ENCODE measurements at regions not wholly inside any gene's neighbourhood (a gene's known extent, or its start where the extent isn't known, plus 50 kb on each side); places are given as distances from the start of the nearest gene placed in this dataset.
A peak's percentile ranks its signal among the peaks of the same experiment; 100 is the strongest.

DNA sequence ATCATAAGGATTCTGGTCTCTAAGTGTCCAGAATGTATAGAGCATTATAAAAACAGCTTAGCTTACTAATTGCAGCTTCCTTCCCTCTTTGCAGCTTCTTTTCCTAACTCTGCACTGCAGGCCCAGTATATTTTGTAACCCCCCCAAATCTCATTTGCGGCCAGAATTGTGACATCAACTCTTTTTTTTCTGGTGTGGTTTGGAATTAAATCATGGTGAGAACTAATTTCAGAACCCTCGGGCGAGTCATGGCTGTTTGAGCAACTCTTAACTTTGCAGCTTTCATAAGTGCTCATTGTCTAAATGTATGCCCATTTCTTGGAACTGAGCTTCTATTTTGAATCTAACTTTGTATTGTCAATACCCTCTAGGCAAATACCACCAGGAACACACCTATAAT lies 187.4 kb downstream of the CYYR1 start:
- peak in 1 of 2 donors; percentile 12 for DNase-seq
- Mint-ChIP-seq H3K9me3 (peaks cover 0 to 2% of the 10 kb centered on the region in 2 donors), H3K4me1 (ENCODE audit: low read depth) (no peaks in the 10 kb centered on the region), H3K27ac (peak overlapping the region; percentile 53), H3K27me3 (ENCODE audit: low read depth) (no peaks in the 10 kb centered on the region), H3K36me3 (ENCODE audit: insufficient read depth in 2 of 2) (peaks cover 0 to 2% of the 10 kb centered on the region in 2 donors), H3K4me3 (no peak overlapping the region)
- peak; percentile 47 to 61 for ATAC-seq (replicated peaks in 1 of 2)

DNA sequence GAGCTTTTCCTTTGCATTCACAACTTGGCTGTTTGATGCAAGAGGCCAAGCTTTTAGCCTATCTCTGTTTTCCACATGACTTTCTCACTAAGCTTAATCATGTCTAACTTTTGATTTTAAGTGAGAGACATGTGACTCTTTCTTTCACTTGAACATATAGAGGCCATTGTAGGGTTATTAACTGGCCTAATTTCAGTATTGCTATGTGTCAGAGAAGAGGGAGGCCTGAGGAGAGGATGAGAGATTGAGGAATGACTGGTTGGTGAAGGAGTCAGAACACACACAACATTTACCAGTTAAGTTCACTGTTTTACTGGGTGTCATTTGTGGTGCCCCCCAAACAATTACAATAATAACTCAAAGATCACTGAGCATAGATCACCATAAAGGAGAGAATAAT lies 193.5 kb downstream of the CYYR1 start:
- no peak overlapping the region for H3K27ac Mint-ChIP-seq
- no peaks in the 10 kb centered on the region for H3K27me3 Mint-ChIP-seq (ENCODE audit: low read depth)
- no peak overlapping the region for H3K4me3 Mint-ChIP-seq
- no peak for DNase-seq
- peaks cover 0 to 2% of the 10 kb centered on the region in 2 donors for H3K9me3 Mint-ChIP-seq
- no peaks in the 10 kb centered on the region for H3K36me3 Mint-ChIP-seq (ENCODE audit: insufficient read depth in 2 of 2)
- no peaks in the 10 kb centered on the region for H3K4me1 Mint-ChIP-seq (ENCODE audit: low read depth)
- ATAC-seq (replicated peaks in 1 of 2): peak; percentile 64 to 78

DNA sequence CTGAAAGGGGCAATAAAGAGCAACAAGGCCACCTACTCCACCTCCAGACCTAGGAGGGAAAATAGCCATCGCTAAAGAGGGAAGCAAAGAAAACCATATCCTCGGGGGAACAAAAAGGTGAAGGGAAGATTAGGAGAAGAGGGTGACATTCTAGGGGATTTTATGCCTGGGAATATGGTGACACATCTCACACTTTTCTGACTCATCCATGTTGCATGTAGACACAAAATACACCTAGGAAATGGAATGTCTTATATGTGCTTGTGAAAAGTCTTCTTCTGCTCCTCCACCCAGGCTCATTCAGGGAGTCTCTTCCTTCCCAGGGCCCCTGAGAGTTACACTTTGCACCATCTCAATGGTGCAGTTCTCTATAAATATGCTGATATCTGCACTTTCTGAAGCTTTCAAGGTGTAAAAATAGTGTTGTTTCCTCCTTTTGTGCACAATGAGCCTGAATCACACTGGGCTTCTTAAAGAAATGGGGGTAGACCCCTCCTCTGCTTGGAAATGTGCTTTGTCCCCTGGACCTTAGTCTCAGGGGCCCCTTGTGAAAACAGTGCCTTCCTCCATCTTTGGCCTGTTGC lies 195.9 kb downstream of the CYYR1 start:
- ATAC-seq (replicated peaks in 1 of 2) (no peak), DNase-seq (no peak)
- H3K27ac Mint-ChIP-seq: no peak overlapping the region
- H3K4me3 Mint-ChIP-seq: no peak overlapping the region
- no peaks in the 10 kb centered on the region for H3K36me3 Mint-ChIP-seq (ENCODE audit: insufficient read depth in 2 of 2)
- peaks cover 0 to 2% of the 10 kb centered on the region in 2 donors for H3K9me3 Mint-ChIP-seq
- H3K4me1 Mint-ChIP-seq (ENCODE audit: low read depth): no peaks in the 10 kb centered on the region
- H3K27me3 Mint-ChIP-seq (ENCODE audit: low read depth): no peaks in the 10 kb centered on the region

DNA sequence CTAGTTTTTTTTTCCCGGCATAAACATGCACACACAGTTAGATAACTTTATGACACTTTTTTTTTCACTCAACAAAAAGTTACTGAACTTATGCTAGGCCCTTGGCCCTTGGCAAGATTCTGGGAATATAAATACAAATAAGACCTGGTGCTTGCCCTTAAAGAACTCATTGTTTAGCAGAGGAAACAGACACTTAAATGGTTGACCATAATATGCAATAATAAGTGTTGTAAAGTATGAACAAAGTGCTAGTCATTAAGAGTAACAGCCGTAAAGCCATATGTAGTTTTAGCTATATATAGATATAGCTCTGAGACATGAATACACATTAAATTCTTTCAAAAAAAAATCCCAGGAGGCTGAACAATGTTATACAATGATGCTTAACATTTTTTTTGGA lies 198.3 kb downstream of the CYYR1 start:
- Mint-ChIP-seq H3K9me3 (peaks cover 0 to 2% of the 10 kb centered on the region in 2 donors), H3K27me3 (ENCODE audit: low read depth) (no peaks in the 10 kb centered on the region), H3K36me3 (ENCODE audit: insufficient read depth in 2 of 2) (no peaks in the 10 kb centered on the region), H3K4me1 (ENCODE audit: low read depth) (no peaks in the 10 kb centered on the region), H3K4me3 (no peak overlapping the region), H3K27ac (no peak overlapping the region)
- DNase-seq (no peak), ATAC-seq (replicated peaks in 1 of 2) (no peak)

DNA sequence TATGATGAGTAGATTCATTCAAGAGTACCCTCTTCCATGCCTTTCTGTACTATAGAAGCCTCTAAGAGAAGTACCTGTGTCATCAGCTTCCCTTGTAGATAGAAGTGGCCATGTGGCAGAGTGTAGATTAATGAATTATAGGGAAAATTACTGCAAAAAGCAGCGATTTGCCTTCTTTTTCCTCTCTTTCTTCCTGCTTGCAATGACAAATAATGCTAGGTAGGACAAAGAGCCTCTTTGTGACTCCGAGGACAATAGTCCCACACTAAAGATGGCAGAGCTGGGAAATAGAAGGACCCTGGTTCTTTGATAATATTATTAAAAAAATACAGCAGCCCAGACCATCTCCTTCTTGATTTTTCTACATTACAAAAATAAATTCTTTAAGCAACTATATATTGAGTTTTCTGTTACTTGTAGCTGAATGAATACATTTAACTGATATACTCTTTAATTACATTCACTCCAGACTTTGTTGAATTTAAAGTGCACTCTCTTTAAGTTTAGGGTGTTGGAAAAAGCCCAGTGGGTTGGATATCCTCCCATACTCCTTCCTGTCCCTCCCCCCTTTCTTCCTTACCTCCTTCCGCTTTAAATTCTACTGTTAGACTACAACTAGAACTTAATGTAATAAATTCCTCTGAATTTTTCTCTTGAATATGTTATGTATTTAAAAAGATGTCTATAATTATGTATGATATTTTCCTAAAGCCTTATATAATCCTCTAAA lies 198.2 kb upstream of the APP start:
- ATAC-seq (replicated peaks in 1 of 2) (no peak), DNase-seq (no peak)
- Mint-ChIP-seq H3K36me3 (ENCODE audit: insufficient read depth in 2 of 2) (no peaks in the 10 kb centered on the region), H3K9me3 (no peaks in the 10 kb centered on the region), H3K4me1 (ENCODE audit: low read depth) (no peaks in the 10 kb centered on the region), H3K4me3 (no peak overlapping the region), H3K27ac (peak overlapping the region; percentile 24), H3K27me3 (ENCODE audit: low read depth) (no peaks in the 10 kb centered on the region)

DNA sequence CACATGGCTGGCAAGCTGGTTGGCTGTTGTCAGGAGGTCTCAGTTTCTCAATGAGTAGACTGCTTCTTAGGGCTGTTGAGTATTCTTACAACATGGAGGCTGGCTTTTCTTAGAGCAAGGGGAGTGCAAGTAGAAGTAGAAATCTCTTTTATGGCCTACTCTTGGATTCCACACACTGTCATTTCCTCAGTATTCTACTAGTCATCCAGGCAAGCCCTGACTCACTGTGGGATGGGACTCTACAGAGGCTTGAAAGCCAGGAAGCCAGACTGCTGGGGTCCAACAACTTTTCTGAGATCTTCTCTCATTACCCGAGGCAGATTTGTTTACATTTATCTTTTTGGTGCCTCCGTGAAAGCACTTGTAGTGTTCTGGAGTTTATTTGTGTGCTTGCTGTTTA lies 196.2 kb upstream of the APP start:
- no peak for DNase-seq
- Mint-ChIP-seq H3K27ac (no peak overlapping the region), H3K9me3 (no peaks in the 10 kb centered on the region), H3K36me3 (ENCODE audit: insufficient read depth in 2 of 2) (no peaks in the 10 kb centered on the region), H3K4me1 (ENCODE audit: low read depth) (no peaks in the 10 kb centered on the region), H3K27me3 (ENCODE audit: low read depth) (no peaks in the 10 kb centered on the region), H3K4me3 (no peak overlapping the region)
- ATAC-seq (replicated peaks in 1 of 2): peak; percentile 36 to 39

DNA sequence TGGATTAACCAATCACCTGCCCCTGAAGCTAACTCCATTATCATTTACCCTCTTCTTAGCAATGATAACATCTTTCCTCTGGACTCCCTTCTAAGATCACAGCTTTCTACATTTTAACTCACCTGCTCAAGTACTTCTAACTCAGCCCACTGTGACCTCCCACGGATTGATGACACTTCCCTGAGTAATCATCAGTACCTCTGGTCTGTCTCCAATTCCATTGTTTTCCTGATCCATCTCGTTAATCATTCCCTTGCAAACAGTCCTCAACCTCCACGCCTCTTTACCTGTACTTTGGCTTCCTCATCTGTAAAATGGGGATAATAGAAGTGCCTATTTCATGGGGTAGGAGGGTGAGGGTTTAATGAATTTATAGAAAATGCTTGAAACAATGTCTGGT lies 195.3 kb upstream of the APP start:
- H3K4me3 Mint-ChIP-seq: no peak overlapping the region
- DNase-seq (no peak), ATAC-seq (replicated peaks in 1 of 2) (no peak)
- H3K4me1 Mint-ChIP-seq (ENCODE audit: low read depth): no peaks in the 10 kb centered on the region
- no peaks in the 10 kb centered on the region for H3K36me3 Mint-ChIP-seq (ENCODE audit: insufficient read depth in 2 of 2)
- H3K27me3 Mint-ChIP-seq (ENCODE audit: low read depth): no peaks in the 10 kb centered on the region
- H3K9me3 Mint-ChIP-seq: no peaks in the 10 kb centered on the region
- H3K27ac Mint-ChIP-seq: no peak overlapping the region

DNA sequence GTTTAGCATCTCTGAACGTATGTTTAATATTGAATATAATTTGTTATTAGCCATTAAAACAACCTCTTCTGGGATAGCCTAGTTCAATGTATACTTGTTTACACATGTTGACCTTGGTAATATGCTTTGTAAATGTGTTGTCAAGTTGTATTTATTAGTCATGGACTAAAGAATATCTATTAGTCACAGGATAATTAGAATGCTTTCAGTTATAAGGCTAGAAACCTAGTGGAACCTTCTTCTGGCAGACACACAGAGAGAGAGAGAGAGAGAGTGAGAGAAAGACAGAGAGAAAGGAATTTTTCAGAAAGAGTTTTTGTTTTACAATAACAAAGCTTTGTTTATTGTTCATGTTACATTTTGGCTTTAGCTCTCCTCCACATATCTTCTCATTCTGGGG lies 181.1 kb upstream of the APP start:
- Mint-ChIP-seq H3K4me1 (ENCODE audit: low read depth) (no peaks in the 10 kb centered on the region), H3K36me3 (ENCODE audit: insufficient read depth in 2 of 2) (no peaks in the 10 kb centered on the region), H3K27me3 (ENCODE audit: low read depth) (no peaks in the 10 kb centered on the region), H3K27ac (no peak overlapping the region), H3K9me3 (peaks cover 0 to 2% of the 10 kb centered on the region in 2 donors), H3K4me3 (no peak overlapping the region)
- no peak for DNase-seq
- ATAC-seq (replicated peaks in 1 of 2): no peak

DNA sequence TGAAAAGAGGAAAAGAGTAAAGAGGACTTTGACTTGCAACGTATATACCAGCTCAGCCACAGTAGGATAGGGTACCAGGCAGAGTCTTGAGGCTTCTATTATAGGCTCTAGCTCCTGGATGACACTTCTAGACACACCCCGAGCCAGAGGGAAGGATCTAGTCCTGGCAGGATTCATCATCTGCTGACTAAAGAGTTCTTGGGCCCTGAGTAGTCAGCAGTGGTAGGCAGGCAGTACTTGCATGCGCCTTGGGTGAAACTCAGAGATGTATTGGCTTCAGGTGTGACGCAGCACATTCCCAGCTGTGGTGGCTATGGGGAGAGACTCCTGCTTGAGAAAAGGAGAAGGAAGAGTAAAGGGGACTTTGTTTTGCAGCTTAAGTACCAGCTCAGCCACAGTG lies 162.3 kb upstream of the APP start:
- Mint-ChIP-seq H3K4me3 (no peak overlapping the region), H3K36me3 (ENCODE audit: insufficient read depth in 2 of 2) (no peaks in the 10 kb centered on the region), H3K9me3 (no peaks in the 10 kb centered on the region), H3K4me1 (ENCODE audit: low read depth) (no peaks in the 10 kb centered on the region), H3K27ac (no peak overlapping the region), H3K27me3 (ENCODE audit: low read depth) (peaks cover 5% of the 10 kb centered on the region)
- no peak for DNase-seq
- ATAC-seq (replicated peaks in 1 of 2): no peak

DNA sequence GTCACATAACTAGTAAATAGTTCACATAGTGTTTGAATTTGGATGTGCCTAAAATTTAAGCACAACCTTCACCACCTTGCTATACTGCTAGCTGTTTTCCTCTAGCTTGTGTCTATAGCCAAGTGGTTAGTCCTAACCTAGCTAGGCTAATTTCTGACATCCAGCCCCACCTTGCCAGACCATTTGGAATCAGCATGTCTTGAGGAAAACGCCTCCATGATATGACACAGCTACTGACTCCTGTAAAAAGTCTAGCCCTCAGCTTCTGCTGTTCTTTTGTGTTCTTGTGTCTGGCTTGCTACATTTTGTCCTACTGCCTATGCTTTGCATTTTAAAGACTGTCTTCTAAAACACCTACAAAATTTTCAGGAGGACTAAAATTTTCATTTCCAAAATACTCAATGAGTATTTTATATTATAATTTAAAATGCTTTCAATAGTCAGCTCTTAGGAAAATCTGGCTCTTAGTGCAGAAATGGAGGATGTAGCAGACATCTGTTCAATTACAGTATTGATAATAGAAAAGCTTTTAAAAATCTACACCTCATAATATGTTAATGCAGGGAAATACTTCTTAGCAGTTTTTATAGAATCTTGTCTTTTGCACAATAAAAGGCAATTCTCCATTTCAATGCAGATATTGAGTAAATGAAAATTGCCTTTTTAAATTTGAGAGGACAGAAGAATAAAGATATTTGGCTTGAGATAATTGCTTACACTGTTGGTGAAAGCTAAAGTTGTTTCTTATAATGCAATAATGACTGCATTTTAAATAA lies 160.8 kb upstream of the APP start:
- no peaks in the 10 kb centered on the region for H3K36me3 Mint-ChIP-seq (ENCODE audit: insufficient read depth in 2 of 2)
- no peaks in the 10 kb centered on the region for H3K4me1 Mint-ChIP-seq (ENCODE audit: low read depth)
- ATAC-seq (replicated peaks in 1 of 2) (no peak), DNase-seq (no peak)
- H3K27me3 Mint-ChIP-seq (ENCODE audit: low read depth): peaks cover 5% of the 10 kb centered on the region
- no peak overlapping the region for H3K27ac Mint-ChIP-seq
- no peak overlapping the region for H3K4me3 Mint-ChIP-seq
- H3K9me3 Mint-ChIP-seq: no peaks in the 10 kb centered on the region

DNA sequence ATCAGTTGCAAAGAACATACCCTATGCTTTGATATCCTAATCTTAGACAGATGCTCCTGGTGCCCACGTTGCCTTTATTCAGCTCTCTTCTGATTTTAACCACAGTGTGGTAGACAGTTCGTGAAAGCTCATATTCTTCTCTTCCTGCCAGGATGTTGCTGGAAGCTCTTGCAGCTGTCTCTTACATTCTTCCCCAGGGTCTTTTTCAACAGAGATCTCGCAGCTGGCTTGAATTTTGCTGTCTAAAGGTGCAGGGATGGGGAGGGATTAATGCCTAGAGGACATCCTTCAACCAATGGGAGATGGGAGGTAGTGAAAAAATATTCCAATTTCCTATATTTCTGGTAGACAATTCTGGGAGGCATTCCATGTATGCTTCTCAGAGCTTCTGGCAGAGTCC lies 150.0 kb upstream of the APP start:
- no peak for DNase-seq
- no peak for ATAC-seq (replicated peaks in 1 of 2)
- Mint-ChIP-seq H3K36me3 (ENCODE audit: insufficient read depth in 2 of 2) (no peaks in the 10 kb centered on the region), H3K27me3 (ENCODE audit: low read depth) (no peaks in the 10 kb centered on the region), H3K4me1 (ENCODE audit: low read depth) (no peaks in the 10 kb centered on the region), H3K9me3 (peaks cover 2% of the 10 kb centered on the region in 2 donors), H3K4me3 (no peak overlapping the region), H3K27ac (no peak overlapping the region)

DNA sequence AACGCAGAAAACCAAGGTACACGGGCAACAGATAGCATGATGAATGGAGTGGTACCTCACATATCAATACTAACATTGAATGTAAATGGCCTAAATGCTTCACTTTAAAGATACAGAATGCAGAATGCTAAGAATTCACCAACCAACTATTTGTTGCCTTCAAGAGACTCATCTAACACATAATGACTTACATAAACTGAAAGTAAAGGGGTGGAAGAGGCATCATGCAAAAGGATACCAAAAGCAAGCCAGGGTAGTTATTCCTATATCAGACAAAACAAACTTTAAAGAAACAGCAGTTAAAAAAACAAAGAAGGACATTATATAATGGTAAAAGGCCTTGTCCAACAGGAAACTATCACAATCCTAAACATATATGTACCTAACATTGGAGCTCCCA lies 137.1 kb upstream of the APP start:
- no peaks in the 10 kb centered on the region for H3K36me3 Mint-ChIP-seq (ENCODE audit: insufficient read depth in 2 of 2)
- peaks cover 15% of the 10 kb centered on the region for H3K4me1 Mint-ChIP-seq (ENCODE audit: low read depth)
- peak overlapping the region; percentile 8 to 49 for H3K4me3 Mint-ChIP-seq
- ATAC-seq (replicated peaks in 1 of 2) (peak in 1 of 2 donors; percentile 68), DNase-seq (no peak)
- H3K27ac Mint-ChIP-seq: no peak overlapping the region
- peaks cover 6% of the 10 kb centered on the region for H3K27me3 Mint-ChIP-seq (ENCODE audit: low read depth)
- no peaks in the 10 kb centered on the region for H3K9me3 Mint-ChIP-seq

DNA sequence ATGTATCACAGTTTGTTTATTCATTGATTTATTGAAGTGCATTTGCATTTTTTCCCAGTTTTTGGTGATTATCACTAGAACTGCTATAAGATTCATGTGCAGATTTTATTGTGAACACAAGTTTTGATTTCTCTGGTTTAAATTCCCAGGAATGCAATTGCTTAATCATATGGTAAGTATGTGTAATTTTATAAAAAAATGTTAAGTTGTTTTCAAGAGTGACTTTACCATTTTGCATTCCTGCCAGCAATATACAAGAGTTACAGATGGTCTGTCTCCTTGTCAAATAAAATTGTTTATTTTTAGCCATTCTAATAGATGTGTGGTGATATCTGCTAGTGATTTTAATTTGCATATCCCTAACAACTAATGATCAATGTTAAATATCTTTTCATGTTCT lies 127.3 kb upstream of the APP start:
- peaks cover 3% of the 10 kb centered on the region in 2 donors for H3K36me3 Mint-ChIP-seq (ENCODE audit: insufficient read depth in 2 of 2)
- peaks cover 3% of the 10 kb centered on the region for H3K27me3 Mint-ChIP-seq (ENCODE audit: low read depth)
- ATAC-seq (replicated peaks in 1 of 2): no peak
- no peak overlapping the region for H3K4me3 Mint-ChIP-seq
- H3K27ac Mint-ChIP-seq: no peak overlapping the region
- no peaks in the 10 kb centered on the region for H3K4me1 Mint-ChIP-seq (ENCODE audit: low read depth)
- DNase-seq: no peak
- H3K9me3 Mint-ChIP-seq: peaks cover 5 to 6% of the 10 kb centered on the region in 2 donors

Measured in activated T-cell treated with anti-CD3 and anti-CD28 coated beads, Interleukin-2, amount 50 U/mL, for 72 hours (primary cell).